ENCODE measurements at regions not wholly inside any gene's neighbourhood (a gene's known extent, or its start where the extent isn't known, plus 50 kb on each side); places are given as distances from the start of the nearest gene placed in this dataset.
"Not testable (repeated sequence)": the region's sequence is repeated elsewhere in the genome, so short reads cannot be mapped to it uniquely, and the experiment has no call there.

- H3K4me3 ChIP-seq (replicated peaks in 1 of 2; ENCODE audit: low read depth in 2 of 2, low read length in 2 of 2), result no peak overlapping the region
- no peak for TF ChIP-seq CTCF (IDR thresholded peaks at IDR 0.05; ENCODE audit: low read depth, low read length)
- no peak for DNase-seq (ENCODE audit: low read depth in 2 of 2)
Measured at GRCh38 chr20:51950926-51951325, 148.6 kb upstream of the SALL4 start.

GRCh38 chr20:51946586-51946985 is 144.3 kb upstream of the SALL4 start:
- no peak overlapping the region for H3K4me3 ChIP-seq (replicated peaks in 1 of 2; ENCODE audit: low read depth in 2 of 2, low read length in 2 of 2)
- no peak for TF ChIP-seq CTCF (IDR thresholded peaks at IDR 0.05; ENCODE audit: low read depth, low read length)
- DNase-seq (ENCODE audit: low read depth in 2 of 2), result peak; percentile 25 to 69

GRCh38 chr20:51945881-51946280 is 143.6 kb upstream of the SALL4 start:
- no peak overlapping the region for H3K4me3 ChIP-seq (replicated peaks in 1 of 2; ENCODE audit: low read depth in 2 of 2, low read length in 2 of 2)
- DNase-seq (ENCODE audit: low read depth in 2 of 2), result no peak
- TF ChIP-seq CTCF (IDR thresholded peaks at IDR 0.05; ENCODE audit: low read depth, low read length), result no peak

- DNase-seq (ENCODE audit: low read depth in 2 of 2), result no peak
- H3K4me3 ChIP-seq (replicated peaks in 1 of 2; ENCODE audit: low read depth in 2 of 2, low read length in 2 of 2), result no peak overlapping the region
- no peak for TF ChIP-seq CTCF (IDR thresholded peaks at IDR 0.05; ENCODE audit: low read depth, low read length)
Measured at GRCh38 chr20:51945177-51945576, 142.9 kb upstream of the SALL4 start.

GRCh38 chr20:51943761-51944160 is 141.4 kb upstream of the SALL4 start:
- H3K4me3 ChIP-seq (replicated peaks in 1 of 2; ENCODE audit: low read depth in 2 of 2, low read length in 2 of 2), result no peak overlapping the region
- DNase-seq (ENCODE audit: low read depth in 2 of 2), result no peak
- no peak for TF ChIP-seq CTCF (IDR thresholded peaks at IDR 0.05; ENCODE audit: low read depth, low read length)

GRCh38 chr20:51943326-51943725 is 141.0 kb upstream of the SALL4 start:
- DNase-seq (ENCODE audit: low read depth in 2 of 2); H3K4me3 ChIP-seq (replicated peaks in 1 of 2; ENCODE audit: low read depth in 2 of 2, low read length in 2 of 2): not testable (repeated sequence)

- no peak overlapping the region for H3K4me3 ChIP-seq (replicated peaks in 1 of 2; ENCODE audit: low read depth in 2 of 2, low read length in 2 of 2)
- no peak for DNase-seq (ENCODE audit: low read depth in 2 of 2)
- TF ChIP-seq CTCF (IDR thresholded peaks at IDR 0.05; ENCODE audit: low read depth, low read length), result no peak
Measured at GRCh38 chr20:51941503-51941902, 139.2 kb upstream of the SALL4 start.

Data from cardiac fibroblast (primary cell).